SK-N-SH (cell line): ENCODE measurements at regions not wholly inside any gene's neighbourhood (a gene's known extent, or its start where the extent isn't known, plus 50 kb on each side); places are given as distances from the start of the nearest gene placed in this dataset.

ENCODE experiments used
- EZH2phosphoT487 ChIP-seq: fragments of 200-600 bp; sonication (generic); IDR thresholded peaks from 2 replicates; pipeline ENCODE4 v1.6.1; 2017; ENCODE audit warnings: low read depth, mixed run types, mild to moderate bottlenecking, antibody characterized with exemption, moderate library complexity, borderline replicate concordance
- GATA2 ChIP-seq: sonication (generic); formaldehyde crosslinking; IDR thresholded peaks from 2 replicates; pipeline ENCODE4 v1.5.0; 2020; ENCODE audit warnings: mild to moderate bottlenecking, missing genetic modification reagents
- POLR2AphosphoS5 ChIP-seq: IDR thresholded peaks from 2 replicates; pipeline ENCODE4 v1.6.1; 2012; ENCODE audit warnings: low read depth, low read length
- RCOR1 ChIP-seq: fragments of 150-350 bp; IDR thresholded peaks from 2 replicates; pipeline ENCODE4 v1.6.1; 2017; ENCODE audit warnings: antibody characterized with exemption, low read length
- TAF1 ChIP-seq: IDR thresholded peaks from 2 replicates; pipeline ENCODE4 v1.6.1; 2012; ENCODE audit warnings: low read depth, mild to moderate bottlenecking, low read length, moderate library complexity, borderline replicate concordance
- TF ChIP-seq, protein P1 (sequence below): IDR thresholded peaks from 2 replicates; pipeline ENCODE4 v1.6.1; 2012; ENCODE audit warnings: mild to moderate bottlenecking, low read depth, low read length, moderate library complexity
- TF ChIP-seq, protein P2 (sequence below): fragments of 200-600 bp; sonication (generic); IDR thresholded peaks from 2 replicates; pipeline ENCODE4 v1.6.1; 2017; ENCODE audit warnings: antibody characterized with exemption, mild to moderate bottlenecking, moderate library complexity
- TF ChIP-seq, protein P3 (sequence below): IDR thresholded peaks from 2 replicates; pipeline ENCODE4; 2012

DNA sequence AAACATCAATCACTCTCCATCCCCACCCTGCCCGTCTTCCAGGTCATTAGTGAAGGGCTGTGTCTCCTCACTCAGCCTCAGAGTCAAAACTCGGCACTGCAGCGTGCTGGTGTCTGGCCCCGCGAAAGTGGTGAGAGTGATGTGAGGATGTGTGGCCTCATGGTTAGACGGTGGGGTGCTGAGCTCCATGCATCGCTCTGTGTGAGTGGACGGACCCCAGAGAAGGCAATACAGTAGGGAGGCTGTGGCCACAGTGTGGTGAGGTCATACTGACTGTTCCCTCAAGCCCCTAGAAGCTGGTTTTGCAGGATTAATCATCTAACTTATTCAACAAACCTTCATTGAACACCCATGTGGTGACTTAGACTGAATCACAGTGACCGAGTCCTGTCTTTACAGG, 329.9 kb upstream of the AJAP1 start:
- TF ChIP-seq EZH2phosphoT487 (no peak), GATA2 (CRISPR knock-in tag) (no peak), TAF1 (no peak), RCOR1 (no peak), POLR2AphosphoS5 (no peak)
- TF ChIP-seq, protein P1, sequence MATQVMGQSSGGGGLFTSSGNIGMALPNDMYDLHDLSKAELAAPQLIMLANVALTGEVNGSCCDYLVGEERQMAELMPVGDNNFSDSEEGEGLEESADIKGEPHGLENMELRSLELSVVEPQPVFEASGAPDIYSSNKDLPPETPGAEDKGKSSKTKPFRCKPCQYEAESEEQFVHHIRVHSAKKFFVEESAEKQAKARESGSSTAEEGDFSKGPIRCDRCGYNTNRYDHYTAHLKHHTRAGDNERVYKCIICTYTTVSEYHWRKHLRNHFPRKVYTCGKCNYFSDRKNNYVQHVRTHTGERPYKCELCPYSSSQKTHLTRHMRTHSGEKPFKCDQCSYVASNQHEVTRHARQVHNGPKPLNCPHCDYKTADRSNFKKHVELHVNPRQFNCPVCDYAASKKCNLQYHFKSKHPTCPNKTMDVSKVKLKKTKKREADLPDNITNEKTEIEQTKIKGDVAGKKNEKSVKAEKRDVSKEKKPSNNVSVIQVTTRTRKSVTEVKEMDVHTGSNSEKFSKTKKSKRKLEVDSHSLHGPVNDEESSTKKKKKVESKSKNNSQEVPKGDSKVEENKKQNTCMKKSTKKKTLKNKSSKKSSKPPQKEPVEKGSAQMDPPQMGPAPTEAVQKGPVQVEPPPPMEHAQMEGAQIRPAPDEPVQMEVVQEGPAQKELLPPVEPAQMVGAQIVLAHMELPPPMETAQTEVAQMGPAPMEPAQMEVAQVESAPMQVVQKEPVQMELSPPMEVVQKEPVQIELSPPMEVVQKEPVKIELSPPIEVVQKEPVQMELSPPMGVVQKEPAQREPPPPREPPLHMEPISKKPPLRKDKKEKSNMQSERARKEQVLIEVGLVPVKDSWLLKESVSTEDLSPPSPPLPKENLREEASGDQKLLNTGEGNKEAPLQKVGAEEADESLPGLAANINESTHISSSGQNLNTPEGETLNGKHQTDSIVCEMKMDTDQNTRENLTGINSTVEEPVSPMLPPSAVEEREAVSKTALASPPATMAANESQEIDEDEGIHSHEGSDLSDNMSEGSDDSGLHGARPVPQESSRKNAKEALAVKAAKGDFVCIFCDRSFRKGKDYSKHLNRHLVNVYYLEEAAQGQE = no peak
- TF ChIP-seq, protein P2, sequence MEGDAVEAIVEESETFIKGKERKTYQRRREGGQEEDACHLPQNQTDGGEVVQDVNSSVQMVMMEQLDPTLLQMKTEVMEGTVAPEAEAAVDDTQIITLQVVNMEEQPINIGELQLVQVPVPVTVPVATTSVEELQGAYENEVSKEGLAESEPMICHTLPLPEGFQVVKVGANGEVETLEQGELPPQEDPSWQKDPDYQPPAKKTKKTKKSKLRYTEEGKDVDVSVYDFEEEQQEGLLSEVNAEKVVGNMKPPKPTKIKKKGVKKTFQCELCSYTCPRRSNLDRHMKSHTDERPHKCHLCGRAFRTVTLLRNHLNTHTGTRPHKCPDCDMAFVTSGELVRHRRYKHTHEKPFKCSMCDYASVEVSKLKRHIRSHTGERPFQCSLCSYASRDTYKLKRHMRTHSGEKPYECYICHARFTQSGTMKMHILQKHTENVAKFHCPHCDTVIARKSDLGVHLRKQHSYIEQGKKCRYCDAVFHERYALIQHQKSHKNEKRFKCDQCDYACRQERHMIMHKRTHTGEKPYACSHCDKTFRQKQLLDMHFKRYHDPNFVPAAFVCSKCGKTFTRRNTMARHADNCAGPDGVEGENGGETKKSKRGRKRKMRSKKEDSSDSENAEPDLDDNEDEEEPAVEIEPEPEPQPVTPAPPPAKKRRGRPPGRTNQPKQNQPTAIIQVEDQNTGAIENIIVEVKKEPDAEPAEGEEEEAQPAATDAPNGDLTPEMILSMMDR = no peak
- TF ChIP-seq, protein P3, sequence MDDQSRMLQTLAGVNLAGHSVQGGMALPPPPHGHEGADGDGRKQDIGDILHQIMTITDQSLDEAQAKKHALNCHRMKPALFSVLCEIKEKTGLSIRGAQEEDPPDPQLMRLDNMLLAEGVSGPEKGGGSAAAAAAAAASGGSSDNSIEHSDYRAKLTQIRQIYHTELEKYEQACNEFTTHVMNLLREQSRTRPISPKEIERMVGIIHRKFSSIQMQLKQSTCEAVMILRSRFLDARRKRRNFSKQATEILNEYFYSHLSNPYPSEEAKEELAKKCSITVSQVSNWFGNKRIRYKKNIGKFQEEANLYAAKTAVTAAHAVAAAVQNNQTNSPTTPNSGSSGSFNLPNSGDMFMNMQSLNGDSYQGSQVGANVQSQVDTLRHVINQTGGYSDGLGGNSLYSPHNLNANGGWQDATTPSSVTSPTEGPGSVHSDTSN = no peak
